ENCODE measurements at regions not wholly inside any gene's neighbourhood (a gene's known extent, or its start where the extent isn't known, plus 50 kb on each side); places are given as distances from the start of the nearest gene placed in this dataset.

DNA sequence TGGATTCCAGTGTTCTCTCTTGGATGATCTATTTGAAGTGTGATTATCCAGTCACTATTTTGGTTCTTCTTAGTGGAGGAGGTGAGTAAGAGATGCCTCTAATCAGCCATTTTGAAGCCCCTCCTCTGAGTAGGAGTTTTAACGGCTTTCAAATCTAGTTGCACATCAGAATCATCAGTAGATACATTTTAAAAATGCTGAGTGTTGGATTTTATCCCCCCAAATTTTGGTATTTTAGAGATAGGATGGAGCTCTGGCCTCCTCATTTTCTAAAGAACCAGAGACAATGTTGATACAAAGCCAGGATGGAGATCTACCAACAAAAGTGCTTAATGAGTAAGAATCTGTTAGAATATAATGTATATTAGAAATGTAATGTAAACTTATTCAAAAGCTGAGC lies 1061.0 kb upstream of the WWC1 start:
- no peak for TF ChIP-seq CTCF (IDR thresholded peaks at IDR 0.05)
- no peak for TF ChIP-seq POLR2A (IDR thresholded peaks at IDR 0.05)
- no peak for TF ChIP-seq POLR2AphosphoS5 (IDR thresholded peaks at IDR 0.05)

All from transverse colon (tissue), 4 donors.